ENCODE measurements at regions not wholly inside any gene's neighbourhood (a gene's known extent, or its start where the extent isn't known, plus 50 kb on each side); places are given as distances from the start of the nearest gene placed in this dataset.

DNA sequence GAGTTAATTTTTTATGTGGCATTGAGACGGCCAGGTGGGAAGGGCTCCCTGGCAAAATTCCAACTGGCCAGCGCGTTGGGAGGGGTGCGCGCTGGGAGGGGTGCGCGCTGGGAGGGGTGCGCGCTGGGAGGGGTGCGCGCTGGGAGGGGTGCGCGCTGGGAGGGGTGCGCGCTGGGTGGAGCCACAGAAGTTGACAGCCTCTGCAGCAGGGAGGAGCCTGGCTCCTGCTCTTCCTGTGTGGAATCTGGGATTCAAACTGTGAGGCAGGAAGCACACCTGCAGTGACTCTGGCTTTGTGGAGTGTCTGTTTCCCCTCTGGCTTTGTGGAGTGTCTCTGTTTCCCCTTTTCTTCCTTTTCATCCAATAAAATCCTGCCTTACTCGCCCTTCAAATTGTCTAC lies 147.9 kb upstream of the CBLN2 start:
- DNase-seq (ENCODE audit: low spot score): no peak

DNA sequence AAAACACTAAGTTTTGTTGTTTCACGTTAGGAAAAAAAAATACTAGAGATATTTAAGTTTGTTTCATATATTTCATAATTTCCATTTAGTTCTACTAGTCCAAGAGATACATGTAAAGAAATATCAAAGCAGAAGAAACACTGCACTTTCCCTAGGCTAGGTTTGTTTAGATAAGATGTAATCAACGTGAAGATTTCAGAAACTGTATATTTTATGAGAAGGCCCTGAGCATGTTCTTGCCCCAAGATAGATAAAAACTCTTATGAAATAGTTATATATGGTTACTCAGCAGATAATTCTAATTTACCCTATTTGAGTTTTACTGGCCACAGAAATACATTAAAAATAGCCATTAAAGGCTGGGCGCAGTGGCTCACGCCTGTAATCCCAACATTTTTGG lies 143.6 kb upstream of the CBLN2 start:
- no peak for DNase-seq (ENCODE audit: low spot score)

DNA sequence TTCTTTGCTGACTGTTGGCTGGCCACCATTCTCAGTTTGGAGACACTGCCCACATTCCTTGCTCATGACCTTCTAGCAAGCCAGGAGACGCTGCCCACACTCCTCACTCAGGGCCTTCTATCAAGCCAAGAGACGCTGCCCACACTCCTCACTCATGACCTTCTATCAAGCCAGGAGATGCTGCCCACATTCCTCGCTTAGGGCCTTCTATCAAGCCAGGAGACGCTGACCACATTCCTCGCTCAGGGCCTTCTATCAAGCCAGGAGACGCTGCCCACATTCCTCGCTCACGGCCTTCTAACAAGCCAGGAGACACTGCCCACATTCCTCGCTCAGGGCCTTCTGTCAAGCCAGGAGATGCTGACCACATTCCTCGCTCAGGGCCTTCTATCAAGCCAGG lies 131.3 kb upstream of the CBLN2 start:
- DNase-seq (ENCODE audit: low spot score): no peak

DNA sequence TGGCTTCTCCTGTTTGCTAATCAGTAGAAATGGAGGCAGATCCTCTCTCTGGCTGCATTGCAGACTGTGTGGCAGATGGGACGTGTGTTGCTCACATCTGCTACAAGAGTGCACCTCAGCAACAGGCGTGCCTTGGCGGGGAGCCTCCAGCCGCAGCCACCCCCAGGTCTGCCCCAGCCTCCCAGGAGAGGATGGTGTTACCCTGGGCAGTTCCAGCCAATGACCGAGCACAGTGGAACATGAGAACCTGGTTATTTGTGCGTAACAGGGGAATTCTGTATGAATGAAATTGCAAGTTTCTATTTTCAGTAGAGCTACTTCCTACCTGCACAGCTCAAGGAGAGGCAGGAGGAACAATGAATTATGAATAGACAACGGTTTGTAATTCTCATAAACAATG lies 130.6 kb upstream of the CBLN2 start:
- DNase-seq (ENCODE audit: low spot score): no peak

DNA sequence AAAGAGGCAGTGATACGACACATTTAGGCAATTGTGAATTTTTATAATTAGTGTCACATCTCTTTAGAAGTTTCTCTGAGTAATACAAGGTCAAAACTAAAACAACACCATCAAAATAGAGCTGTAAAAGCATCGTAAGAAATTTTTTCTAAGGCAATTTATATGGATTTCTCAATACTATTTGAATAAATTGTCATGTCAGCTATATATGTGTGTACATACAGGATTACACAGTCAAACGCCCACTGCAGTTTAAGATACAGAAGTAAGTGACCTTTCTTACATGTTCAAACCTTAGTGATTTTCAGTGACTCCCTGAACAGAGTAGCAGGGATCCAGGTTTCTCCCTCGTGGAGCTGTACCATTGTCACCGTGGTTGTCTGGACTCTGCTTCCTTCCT lies 129.1 kb upstream of the CBLN2 start:
- DNase-seq (ENCODE audit: low spot score): no peak

DNA sequence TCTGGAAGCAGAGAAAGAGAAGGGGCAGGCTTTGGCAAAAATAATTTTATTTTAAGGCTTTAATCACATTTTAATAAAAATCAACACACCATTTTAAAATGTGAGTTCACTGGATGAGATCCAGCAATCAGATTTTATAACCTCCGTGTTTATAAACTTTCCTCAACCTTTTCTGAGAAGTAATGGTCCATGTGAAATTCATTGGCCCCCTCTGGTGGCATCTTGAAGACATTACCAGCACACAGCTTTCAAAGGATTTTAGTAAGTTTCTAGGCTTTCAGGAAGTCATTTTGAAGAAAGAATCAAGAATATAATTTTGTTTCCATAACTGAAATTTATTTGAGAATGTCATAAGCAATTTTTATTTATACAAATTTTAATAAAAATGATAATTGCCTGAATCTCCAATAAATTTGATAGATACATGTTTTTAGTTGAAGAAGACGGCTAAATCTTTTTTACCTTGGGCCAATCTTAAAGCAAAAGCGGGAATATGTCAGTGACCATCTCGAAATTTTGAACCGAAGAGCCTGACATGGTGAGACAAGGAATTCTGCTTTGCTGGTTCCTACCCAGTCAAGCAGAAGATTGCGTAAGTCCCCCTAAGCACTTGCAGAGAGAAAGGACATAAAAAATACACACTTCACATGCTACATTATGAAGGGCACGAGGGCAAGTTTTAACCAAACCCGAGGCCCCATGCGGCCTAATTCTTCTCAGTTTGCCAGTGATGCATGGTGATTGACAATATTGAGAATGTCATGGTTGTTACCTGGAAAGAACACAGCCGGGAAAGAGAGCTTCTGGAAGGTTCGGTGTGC lies 128.4 kb upstream of the CBLN2 start:
- DNase-seq (ENCODE audit: low spot score): no peak

DNA sequence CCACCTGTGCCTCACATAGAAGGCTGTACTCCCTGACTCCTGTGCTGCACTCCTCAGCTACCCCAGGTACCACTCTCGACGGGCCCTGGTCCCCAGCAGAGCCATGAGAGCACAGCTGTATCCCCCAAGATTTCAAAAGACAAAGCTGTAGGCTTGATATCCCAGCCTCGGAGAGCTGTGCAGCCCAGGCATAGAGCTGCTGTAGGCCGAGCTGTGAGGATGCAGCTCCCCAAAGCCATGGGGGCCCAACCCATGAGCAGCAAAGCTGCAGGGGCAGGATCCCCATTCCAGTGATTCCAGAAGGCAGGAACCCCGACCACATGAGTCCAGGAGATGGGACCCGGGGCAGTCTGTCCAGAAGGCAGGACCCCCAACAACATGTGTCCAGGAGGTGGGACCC lies 123.8 kb upstream of the CBLN2 start:
- DNase-seq (ENCODE audit: low spot score): no peak

DNA sequence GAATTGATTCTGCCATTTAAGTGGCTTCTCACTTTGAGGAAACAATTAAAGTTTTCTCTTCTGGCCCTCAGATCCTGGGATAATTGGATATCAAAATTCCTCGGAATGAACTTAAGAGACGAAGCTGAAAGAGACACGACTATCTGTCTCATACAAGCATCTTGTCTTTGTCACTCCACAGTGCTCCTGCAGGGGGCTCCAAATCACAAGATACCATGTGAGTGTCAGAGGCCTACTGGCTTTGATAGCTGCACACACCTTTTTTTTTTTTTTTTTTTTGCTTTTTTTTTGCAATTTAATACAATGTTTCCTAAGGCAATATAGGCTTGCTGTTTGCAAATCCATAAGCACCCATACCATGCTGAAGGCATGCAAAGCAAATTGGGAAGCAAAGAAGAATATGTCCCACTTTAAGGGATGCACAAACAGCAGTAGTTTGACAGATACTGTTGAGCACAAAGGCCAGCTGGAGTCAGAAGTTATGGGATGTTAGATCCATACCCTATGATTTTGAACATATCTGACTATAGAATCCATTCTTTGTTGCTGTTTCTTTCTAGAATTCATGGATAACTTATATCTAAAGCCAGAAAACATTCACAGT lies 109.0 kb upstream of the CBLN2 start:
- DNase-seq (ENCODE audit: low spot score): peak; percentile 54

DNA sequence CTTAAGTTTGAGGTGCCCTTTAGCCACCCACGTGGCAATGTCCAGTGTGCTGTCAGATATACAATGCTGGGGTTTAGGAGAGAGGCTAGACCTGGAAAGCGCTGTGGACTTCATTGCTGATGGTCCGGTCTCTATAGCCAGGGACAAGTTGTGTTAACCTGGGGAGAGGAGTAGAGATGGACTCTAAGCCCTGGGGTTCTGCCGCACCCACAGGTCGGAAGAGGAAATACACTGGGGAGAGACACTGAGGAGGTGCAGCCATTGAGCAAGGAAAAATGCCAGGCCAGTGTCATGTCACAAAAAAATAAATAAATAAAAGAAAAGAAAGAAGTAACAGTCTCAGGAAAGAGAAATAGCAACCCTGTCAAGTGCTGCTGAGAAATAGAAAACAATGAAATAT lies 106.9 kb upstream of the CBLN2 start:
- DNase-seq (ENCODE audit: low spot score): no peak

DNA sequence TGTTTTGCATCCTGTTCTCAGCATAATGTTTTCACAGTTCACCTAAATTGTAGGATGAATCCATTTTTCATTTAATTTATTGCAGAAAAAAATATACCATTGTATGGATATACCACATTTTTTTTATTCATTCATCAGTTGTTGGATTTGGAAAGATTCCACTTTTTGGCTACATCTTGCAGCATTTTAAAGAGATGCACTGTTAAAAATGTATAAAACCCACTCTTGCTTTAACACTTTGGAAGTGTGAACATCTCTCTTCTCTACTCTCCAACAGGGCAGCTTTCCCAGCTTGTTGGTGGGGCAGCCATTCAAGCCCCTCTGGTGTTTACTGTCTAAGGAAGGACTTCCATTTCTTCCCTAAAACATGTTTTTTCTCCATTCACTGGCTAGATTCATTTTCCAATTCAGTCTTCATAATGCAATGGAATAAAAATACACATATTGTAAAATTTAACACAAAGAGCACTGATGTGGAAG lies 104.4 kb upstream of the CBLN2 start:
- DNase-seq (ENCODE audit: low spot score): no peak

DNA sequence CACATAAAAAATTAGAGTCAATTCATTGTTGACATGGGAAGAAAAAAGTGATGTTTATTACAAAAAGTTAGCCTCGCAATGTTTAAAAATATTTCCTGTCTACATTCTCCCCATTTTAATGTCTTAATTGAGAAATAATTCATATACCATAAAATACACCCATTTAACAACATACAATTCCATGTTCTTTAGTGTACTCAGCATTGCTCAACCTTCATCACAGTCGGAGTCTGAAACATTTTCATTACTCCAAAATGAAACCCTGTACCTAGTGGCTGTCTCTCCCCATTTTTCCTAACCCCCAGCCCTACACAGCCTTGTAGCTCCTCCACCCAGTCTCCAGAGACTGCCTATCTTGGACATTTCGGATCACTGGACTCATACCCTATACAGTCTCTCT lies 103.9 kb upstream of the CBLN2 start:
- DNase-seq (ENCODE audit: low spot score): no peak

DNA sequence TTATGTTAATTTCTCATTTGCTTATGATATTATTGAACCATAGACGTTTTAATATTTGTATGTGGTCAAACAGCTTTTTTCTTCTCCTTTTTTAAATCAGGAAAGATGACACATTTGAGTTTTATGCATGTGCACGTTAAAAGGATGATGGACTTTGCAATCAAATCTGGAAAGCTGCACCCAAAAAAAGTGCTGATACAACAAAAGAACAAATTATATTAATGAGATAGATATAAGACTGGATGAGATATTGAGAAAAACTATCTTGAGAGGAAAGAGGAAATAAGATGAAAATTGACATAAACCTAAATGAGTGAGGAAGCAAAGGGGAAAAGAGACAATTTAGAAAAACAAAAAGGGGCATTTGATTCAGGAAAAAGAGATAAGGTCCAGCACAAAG lies 96.4 kb upstream of the CBLN2 start:
- no peak for DNase-seq (ENCODE audit: low spot score)

DNA sequence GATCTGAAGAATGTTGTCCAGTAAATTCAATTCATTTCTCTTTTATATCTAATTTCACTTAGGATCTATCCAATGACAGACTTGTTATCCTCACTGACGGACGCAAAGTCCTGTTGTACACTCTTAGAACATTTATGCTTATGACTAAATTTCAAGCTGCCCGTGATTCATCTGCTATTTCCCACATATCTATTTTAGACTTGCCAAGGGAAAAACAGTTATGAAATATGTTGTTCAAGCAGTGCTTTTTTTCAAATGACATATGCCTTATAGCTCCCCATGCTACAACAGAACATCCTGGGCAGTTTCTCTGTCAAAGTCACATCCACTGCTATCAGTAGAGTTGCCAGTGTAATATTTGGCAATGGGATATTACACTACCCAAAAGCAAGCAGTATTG lies 94.2 kb upstream of the CBLN2 start:
- DNase-seq (ENCODE audit: low spot score): no peak

DNA sequence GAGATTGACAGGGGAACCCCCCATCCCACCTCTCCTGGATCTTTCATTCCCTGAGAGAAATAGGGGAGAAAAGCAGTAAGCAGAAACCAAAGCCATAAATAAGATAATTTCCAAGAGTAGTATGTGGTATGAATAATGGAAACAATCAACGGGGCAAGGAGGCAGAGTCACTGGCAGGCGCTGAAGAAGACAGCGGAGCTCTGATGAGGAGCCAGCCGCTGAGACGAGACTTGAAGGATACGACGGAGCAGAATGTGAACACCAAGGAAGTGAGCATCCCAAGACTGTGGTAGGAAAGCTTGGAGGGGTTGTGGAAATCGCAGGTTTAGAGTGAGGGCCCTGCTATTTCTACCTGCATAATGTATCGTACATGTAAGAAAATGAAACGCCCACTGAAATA lies 93.6 kb upstream of the CBLN2 start:
- DNase-seq (ENCODE audit: low spot score): no peak

DNA sequence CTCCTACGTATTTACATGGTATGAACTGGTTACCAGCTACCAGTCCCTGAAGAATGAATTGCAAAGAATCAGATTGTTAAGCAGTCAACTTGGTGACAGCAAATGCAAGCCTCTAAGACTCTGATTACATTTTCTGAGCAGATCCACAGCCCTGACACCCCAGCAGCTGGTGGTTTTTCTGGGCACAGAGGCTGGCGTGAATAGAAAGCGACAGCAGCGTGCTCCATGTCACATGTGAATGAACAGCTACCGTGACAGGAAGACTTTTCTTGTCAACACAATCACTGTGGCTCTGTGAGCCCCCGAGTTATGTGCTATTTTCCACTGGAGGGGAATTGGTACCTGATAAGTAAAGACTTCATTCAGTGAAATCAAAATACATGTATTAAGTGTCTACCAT lies 93.2 kb upstream of the CBLN2 start:
- no peak for DNase-seq (ENCODE audit: low spot score)

DNA sequence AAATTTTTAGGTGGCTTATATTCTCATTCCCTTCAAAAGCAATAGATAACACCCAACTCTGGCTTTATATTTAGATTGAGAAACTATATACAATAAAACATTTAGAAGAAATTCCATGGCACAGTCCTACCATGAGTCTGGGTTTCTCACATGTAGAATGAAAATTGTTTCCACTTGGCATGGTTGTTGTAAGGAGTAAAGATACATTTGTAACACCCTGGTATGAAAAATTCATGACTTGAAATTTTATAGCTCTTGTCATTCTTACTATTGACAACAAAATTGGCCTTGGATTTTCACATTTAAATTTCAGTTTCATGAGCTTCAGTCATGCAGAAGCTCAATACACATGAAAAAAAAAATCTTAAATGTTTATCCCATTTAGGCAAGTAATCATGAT lies 92.5 kb upstream of the CBLN2 start:
- DNase-seq (ENCODE audit: low spot score): no peak

DNA sequence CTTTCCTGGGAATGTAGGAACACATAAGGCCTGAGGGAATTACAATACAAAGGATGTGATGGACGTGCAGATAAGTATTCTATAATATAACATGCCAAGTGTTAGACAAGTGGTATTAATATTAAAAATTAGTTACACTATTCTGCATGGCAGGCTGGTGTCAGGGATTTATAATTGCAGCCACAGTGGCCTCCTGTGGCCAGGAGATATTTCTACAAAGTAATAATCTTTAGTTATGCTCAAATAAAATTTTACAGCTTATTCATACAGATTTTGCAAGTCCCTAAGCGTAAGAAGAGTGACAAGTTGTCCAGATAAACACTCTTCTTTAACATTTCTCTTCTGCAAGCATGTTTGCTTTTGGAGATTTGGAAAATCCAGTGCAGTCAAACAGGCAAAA lies 90.4 kb upstream of the CBLN2 start:
- DNase-seq (ENCODE audit: low spot score): no peak

DNA sequence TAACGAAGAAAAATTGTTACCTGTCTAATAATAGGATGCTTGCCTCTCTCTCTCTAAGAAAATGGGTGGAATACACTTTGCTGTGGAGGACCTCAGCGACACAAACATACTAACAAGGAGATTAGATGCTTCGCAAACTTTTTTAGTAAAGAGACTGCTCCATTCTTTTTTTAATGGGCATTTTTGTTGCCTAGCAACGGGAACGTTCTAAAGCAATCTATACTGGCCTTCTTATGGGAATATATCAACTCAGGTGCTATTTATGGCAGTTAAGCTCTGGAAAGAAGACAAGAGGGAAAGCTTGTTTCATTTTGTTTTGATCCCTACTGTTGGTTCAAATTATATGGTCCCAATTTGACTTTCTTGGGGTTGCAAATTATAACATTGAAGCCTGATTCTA lies 86.8 kb upstream of the CBLN2 start:
- no peak for DNase-seq (ENCODE audit: low spot score)

DNA sequence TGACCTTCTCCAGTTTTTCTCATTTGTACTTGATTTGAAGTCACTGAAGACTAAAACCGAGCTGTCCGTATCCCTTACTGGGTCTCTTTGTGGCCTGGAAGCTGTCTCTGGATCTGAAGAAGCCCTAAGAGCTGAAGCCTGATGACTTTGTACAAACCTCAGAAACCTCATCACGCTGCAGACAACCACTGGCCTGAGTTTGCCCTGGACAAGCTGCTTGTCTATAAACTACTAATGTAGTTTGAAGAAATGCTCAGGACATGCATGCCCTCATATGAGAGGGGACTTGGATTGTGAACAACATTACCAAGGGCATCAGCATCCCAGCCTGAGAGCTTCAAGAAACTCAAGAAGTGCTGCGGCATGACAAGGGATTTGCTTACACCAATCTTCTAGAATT lies 79.3 kb upstream of the CBLN2 start:
- DNase-seq (ENCODE audit: low spot score): no peak

DNA sequence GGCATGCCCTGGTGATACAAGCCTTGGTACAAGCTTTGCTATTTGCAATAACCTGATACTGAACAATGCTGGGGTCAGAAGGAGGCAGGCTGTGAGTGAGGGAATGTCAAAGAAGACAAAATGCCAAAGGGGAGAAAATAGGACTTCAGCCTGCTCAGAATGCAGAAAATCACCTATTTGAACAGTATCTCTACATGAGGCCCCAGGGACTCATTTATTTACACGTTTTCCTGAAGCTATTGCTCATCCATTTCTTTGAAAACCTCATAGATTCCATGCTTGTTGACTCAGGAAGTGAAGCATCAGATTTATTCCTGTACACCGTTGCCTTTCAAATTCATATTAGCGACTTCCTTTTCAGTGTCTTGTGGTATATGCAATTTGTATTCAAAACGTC lies 69.4 kb upstream of the CBLN2 start:
- no peak for DNase-seq (ENCODE audit: low spot score)

DNA sequence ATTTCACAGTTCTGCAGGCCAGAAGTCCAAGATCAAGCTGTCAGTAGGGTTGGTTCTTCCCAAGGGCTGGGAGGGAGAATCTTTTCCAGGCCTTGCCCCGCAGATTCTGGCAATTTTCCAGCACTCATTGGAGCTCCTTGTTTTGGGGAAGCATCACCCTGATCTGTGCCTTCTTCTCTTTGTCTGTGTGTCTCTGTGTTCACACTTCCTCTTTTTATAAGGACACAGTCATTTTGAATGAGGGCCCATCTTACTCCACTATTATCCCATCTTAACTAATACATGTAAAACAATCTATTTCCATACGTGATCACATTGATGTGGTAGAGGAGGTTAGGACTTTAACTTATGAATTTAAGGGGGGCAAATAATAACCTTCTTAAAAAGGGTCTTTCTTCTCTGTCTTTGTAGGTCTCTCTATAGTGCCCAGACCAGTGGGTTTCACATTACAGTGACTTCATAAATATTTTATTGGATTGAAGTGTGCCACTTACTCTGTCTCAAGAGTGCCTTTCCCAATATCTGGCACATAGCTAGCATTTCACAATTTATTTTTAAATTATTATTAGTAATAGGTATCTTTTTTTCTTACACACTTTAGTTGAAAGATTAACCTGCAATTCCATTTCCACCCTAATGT lies 68.9 kb upstream of the CBLN2 start:
- DNase-seq (ENCODE audit: low spot score): no peak

DNA sequence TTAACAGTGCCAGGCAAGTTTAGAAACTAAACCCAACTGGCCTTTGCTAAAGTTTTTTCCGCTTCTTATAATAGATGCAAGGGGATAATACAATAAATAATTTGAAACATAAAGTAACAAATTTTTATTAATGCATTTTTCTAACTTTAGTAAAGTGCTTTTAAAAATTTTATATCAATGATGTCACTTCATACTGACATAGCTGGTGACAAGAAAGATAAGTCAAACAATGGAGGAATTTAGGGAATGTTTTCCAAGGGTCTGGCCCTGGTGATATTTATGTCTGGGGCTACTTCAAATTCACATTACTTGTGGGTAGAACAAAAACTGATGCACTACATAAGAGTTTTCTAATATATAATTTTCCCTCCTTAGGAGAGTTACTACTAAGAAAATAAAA lies 61.2 kb upstream of the CBLN2 start:
- DNase-seq (ENCODE audit: low spot score): no peak

DNA sequence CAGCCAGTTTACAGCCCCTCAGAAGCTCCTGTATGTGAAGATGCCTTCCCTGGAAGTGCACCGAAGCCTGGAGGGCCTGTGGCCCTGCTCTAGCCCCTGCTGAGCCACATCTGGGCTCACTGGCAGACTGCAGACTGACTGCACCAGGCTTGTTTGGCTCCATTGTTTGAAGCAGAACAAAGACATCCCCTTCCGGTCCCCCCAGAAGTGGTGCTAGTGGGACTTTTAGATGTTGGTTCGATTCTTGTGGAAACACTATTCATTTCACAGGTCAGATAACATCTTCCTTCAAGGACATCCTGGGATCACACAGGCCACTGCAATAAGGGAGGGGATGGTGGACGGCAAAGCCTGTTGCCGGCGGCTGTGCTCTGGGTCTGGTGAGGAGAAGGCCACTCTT lies 57.8 kb upstream of the CBLN2 start:
- no peak for DNase-seq (ENCODE audit: low spot score)

DNA sequence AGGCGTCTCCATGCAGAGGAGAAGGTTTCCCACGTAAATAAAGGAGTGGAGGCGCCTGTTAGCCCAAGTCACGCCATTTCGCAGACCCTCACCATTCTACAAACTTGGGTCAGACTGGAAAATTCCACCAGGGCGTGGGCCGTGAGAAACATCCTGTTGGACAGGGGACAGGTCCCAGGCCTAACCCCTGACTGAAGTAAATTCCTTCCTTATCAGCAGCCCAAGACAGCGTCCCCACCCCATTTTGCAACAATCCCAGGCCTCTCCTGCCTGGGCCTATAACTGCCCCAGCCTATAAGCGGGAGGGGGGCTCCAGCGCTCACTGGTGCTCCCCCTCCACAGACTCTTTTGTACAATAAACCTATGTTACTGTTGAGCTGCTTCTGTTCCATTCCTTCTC lies 57.3 kb upstream of the CBLN2 start:
- no peak for DNase-seq (ENCODE audit: low spot score)

All from ecto neural progenitor cell (in vitro differentiated cells).